CD1c-positive myeloid dendritic cell (primary cell): ENCODE measurements at regions not wholly inside any gene's neighbourhood (a gene's known extent, or its start where the extent isn't known, plus 50 kb on each side); places are given as distances from the start of the nearest gene placed in this dataset.
"Not testable (repeated sequence)": the region's sequence is repeated elsewhere in the genome, so short reads cannot be mapped to it uniquely, and the experiment has no call there.

Experiments used
- DNase-seq: peaks from one replicate; pipeline ENCODE4 v3.0.0-alpha.2; 2016; ENCODE audit errors: extremely low spot score

DNA sequence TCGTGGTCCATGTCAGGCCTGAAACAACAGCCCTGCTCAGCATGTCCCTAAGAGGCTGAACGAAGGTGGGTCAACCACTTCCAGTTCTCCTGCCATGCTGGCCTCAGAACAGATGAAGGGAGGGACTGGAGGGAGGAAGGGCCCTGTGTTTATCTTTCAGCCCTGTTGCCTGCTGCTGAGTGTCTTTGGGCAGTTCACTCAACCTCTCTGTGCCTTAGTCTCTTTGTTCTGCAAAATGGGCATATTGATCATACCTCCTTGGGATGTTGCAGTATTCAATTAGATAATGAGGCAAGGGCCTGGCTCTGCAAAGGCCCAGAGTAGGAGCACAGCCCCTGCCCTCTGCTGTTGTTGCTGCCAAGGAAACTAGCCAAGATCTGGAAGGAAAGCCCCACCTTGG is 207.5 kb downstream of the MN1 start:
- DNase-seq = no peak

- DNase-seq = no peak
Observed at GRCh38 chr22:27594474-27595134, 207.0 kb downstream of the MN1 start.

- no peak for DNase-seq
Observed at GRCh38 chr22:27596133-27596870, 205.3 kb downstream of the MN1 start.

DNA sequence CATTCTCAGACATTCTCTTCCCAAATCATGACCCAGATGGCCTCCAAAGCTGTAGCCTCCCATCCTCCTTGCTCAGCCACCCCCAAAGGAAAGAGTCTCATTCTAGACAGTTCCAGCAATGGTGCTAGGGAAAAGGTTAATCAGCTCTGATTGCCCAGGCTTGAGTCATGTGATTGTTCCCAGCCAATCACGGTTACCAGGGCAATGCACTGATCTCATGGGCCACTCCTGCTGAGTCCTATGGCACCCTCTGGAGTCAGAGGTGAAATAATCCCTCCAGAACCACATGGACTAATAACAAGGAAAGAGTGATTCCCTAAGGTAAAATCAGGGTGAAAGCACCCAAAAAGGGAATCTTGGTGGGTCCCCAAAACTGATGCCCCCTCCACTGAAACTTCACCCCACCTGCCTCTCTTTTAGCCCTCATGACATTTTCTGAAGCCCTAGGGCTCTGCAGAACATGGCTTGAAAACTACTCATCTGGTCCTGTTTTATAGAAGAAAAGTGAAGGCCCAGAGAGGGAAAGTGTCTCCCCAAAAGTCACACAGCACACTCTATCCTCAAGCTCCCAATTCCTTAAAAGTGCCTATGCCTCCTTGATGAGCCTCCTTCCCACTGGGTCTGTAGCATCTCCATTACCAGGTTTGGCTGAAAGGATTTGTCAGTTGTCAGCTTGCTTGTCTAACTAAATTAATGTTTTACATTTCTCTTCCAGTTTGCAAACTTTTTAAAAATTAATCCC is 203.7 kb downstream of the MN1 start:
- DNase-seq = no peak

- DNase-seq = peak; percentile 2
Observed at GRCh38 chr22:27598792-27599191, 202.8 kb downstream of the MN1 start.

GRCh38 chr22:27601195-27601594 is 200.4 kb downstream of the MN1 start:
- no peak for DNase-seq

DNA sequence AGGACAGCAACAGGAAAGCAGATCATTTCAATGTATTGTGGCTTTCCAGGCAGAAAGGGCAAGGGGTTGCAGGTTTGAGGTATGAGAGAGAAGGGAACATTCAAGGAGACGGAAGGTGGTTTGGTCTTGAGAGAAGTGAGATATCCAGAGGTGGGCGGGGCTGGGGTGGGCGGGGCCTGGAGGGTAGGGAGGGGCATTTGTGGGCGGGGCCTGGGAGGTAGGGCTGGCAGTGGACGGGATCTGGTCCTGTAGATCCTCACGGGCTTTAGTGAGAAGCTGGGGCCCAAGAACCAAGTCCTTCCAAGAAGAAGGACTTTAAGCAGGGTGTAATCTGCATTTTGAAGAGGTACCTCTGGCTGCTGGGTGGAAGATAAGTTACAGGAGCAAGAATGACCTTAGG is 199.2 kb downstream of the MN1 start:
- peak; percentile 13 for DNase-seq

DNA sequence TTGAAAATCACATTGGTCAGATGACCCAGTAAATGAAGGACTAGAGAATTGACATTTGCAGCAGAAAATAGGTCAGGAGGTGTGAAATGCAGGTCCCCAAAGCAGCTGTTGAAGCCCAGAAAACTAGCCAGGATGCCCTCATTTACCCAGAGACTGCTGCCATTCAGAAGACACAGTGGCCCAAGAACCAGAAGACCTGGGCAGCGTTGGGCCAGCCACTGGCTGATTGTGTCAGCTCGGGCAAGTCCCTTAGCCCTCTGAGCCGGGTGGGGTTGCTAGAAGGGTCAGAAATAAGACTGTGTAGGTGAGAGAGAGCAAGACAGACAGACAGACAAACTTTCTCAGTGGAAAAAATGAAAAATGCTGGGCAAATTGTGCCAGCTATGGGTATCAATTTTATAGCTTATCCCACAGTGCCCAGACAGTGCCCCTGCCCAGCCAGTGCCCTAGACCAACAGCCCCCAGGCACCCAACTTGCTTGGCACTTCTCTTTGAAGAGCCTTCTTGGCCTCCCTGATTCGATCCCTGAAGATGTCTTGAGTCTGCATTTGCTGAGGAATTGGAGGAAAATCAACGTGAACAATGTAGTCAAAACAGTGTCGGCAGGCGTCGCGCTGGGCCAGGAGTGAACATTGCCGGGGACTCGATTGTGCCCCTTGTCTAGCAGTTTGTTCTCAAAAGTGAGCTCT is 198.3 kb downstream of the MN1 start:
- DNase-seq = no peak

- no peak for DNase-seq
Observed at GRCh38 chr22:27603800-27604144, 197.8 kb downstream of the MN1 start.

DNA sequence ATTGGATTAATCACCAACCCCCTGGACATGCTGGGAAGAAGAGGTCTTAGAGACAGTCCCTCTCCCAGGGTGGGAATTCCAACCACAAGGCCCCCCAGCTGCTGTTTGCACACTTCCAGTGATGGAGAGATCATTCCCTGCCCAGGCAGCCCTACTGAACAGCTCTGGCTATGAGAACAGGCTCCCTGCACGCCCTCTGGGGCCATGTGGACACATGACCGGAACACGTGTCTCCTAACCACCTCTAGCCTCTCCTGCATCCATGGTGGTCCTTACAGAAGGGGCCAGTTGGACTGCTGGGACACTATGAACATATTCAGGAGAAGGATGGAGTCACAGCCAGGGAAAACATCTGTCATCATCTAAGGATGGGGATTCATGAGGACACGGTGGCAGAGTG is 196.2 kb downstream of the MN1 start:
- no peak for DNase-seq

DNA sequence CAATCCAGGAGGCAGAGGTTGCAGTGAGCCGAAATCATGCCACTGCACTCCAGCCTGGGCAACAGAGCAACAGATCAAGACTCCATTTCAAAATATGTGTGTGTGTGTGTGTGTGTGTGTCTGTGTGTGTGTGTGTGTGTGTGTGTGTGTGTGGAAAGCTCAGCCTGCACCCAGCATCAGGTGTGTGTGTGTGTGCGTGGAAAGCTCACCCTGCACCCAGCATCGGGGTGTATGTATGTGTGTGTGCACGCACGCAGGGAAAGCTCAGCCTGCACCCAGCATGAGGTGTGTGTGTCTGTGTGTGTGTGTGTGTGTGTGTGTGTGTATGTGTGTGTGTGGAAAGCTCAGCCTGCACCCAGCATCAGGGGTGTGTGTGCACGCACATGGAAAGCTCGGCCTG is 193.8 kb downstream of the MN1 start:
- DNase-seq = not testable (repeated sequence)

DNA sequence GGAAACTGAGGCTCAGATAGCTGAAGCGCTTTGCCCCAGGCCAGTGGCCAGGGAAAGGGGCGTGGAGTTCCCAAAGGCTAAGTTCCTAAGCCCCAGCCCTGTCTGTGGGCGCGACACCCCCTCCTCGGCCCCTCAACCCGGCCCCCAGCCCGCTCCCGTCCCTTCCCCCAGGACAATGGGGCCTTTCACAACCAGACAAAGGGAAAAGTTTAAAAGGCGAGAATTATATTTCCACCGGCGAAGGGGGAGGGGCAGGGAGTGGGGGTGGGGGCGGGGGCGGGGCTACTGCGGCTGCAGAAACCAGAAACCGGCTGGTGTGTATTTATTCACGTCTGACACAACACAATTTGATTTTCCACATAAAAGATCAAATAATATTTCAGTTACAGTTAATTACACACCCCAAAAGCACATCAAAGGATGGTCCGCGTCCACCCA is 192.1 kb downstream of the MN1 start:
- DNase-seq = no peak

DNA sequence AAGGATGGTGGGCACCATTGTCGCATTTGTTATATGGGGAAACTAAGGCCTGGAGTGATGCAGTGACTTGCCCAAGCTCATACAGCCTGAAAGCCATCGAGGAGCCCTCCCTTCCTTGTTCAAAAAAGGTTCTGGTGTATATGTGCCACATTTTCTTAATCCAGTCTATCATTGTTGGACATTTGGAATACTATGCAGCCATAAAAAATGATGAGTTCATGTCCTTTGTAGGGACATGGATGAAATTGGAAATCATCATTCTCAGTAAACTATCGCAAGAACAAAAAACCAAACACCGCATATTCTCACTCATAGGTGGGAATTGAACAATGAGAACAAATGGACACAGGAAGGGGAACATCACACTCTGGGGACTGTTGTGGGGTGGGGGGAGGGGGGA is 191.4 kb downstream of the MN1 start:
- DNase-seq = not testable (repeated sequence)

- no peak for DNase-seq
Observed at GRCh38 chr22:27610863-27611786, 190.4 kb downstream of the MN1 start.

- DNase-seq = no peak
Observed at GRCh38 chr22:27612115-27612514, 189.4 kb downstream of the MN1 start.

GRCh38 chr22:27613099-27614005 is 188.2 kb downstream of the MN1 start:
- DNase-seq = no peak

DNA sequence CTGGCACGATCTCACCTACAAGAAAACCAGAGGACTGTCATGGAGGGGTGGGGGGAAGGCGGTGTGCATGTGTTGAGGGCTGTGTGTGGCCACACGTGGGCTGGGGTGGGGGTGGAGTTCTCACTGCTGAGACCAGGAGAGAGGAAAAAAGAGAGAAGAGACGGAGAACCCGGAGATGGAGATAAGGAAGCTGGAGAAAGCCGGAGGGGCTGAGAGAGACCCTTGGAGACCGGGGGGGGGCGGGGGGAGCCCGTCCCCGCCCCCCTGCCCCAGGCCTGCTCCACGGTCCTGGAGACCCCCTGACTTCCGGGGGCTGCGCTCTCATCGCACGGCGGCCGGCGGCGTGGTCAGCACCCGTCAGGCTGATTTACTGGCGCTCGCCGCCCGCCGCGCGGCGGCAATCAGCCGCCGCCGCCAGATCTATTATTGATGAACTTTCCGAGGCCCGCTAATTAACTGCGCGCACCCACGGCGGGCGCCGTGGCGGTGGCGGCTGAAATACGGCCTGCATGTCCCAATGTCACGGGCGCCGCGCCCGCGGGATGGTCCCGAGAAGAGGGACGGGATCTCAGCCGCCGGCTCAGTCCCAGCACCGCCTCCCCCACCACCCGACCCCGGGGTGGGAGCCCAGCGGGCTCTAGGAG is 187.4 kb downstream of the MN1 start:
- DNase-seq = no peak

GRCh38 chr22:27614650-27615007 is 186.9 kb downstream of the MN1 start:
- no peak for DNase-seq

DNA sequence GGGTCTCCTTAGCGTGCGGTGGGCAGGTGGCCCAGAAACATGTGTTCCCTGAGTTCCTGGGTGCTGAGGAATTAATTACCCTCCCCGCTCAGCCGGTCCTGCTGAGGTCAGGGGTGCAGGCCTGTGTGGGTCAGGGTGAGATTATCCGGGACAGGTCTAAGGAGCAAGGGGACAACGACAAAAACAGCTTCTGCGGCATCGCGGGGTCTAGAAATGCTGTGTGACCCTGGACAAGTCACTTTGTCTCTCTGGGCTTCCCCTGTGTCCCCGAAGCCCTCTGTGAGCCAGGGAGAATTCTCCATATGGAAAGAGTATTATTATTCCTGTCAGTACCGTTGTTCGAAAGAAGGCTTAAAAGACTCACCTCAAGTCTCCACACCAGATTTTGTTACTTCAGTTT is 186.1 kb downstream of the MN1 start:
- no peak for DNase-seq

DNA sequence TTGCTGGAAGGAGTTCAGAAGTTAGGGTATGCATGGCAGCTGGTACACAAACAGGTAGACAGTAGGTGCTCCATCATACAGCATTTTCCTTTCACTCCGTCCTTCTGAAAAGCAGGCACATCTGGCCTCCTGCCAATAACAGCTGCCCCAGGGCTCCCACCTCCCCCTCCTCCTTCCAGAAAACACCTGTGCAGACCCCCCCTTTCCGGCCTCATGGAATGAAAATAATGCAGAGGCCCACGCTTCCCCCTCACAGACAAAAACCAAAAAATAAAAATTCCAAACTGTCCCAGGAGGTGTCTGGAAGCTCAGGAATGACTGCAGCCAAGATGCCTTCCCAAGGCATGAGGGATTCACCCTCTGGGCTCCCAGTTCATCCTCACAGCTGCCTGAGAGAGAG is 185.5 kb downstream of the MN1 start:
- DNase-seq = no peak
